WTC11 (cell line): ENCODE measurements at regions not wholly inside any gene's neighbourhood (a gene's known extent, or its start where the extent isn't known, plus 50 kb on each side); places are given as distances from the start of the nearest gene placed in this dataset.

Experiments
- ETV6 ChIP-seq: sonication (generic); formaldehyde crosslinking; IDR thresholded peaks from 2 replicates; pipeline ENCODE4 v1.8.1; 2022; ENCODE audit warnings: mild to moderate bottlenecking, missing genetic modification reagents
- FOXK1 ChIP-seq: sonication (generic); formaldehyde crosslinking; IDR thresholded peaks from 2 replicates; pipeline ENCODE4 v1.8.0; 2022; ENCODE audit warnings: mild to moderate bottlenecking, moderate library complexity, missing genetic modification reagents
- ZNF263 ChIP-seq: sonication (generic); formaldehyde crosslinking; IDR thresholded peaks from 2 replicates; pipeline ENCODE4 v1.8.1; 2022; ENCODE audit warnings: low read depth, mild to moderate bottlenecking, moderate library complexity, missing genetic modification reagents
- TF ChIP-seq, protein P1 (sequence below): sonication (generic); formaldehyde crosslinking; IDR thresholded peaks from 2 replicates; pipeline ENCODE4 v1.8.0; 2022; ENCODE audit warnings: mild to moderate bottlenecking, missing genetic modification reagents
- TF ChIP-seq, protein P2 (sequence below): fragments of 200-600 bp; IDR thresholded peaks from 2 replicates; pipeline ENCODE4 v1.8.0; 2022; ENCODE audit warnings: antibody characterized with exemption
- TF ChIP-seq, protein P3 (sequence below): sonication (generic); formaldehyde crosslinking; IDR thresholded peaks from 2 replicates; pipeline ENCODE4 v1.8.1; 2023; ENCODE audit warnings: mild to moderate bottlenecking, missing genetic modification reagents, borderline replicate concordance
- TF ChIP-seq, protein P4 (sequence below): sonication (generic); formaldehyde crosslinking; IDR thresholded peaks from 2 replicates; pipeline ENCODE4 v1.8.1; 2023; ENCODE audit warnings: mild to moderate bottlenecking, moderate library complexity, missing genetic modification reagents
- TF ChIP-seq, protein P5 (sequence below): sonication (generic); formaldehyde crosslinking; IDR thresholded peaks from 2 replicates; pipeline ENCODE4 v1.8.0; 2023; ENCODE audit warnings: missing genetic modification reagents, mild to moderate bottlenecking, borderline replicate concordance

DNA sequence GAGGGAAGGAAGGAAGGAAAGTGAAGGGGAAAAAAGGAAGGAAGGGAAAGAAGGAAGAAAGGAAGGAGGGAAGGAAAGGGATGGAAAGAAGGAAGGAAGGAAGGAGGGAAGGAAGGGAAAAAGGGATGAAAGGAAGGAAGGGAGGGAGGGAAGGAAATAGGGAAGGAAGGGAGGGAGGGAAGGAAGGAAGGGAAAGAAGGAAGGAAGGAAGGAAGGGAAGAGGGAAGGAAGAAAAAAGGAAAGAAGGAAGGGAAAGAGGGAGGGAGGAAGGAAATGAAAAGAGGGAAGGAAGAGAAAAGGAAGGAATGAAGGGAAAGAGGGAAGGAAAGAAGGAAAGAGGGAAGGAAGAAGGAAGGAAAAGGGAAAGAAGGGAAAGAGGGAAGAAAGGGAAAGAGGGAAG lies 136.9 kb downstream of the BARX1 start:
- TF ChIP-seq, protein P1, sequence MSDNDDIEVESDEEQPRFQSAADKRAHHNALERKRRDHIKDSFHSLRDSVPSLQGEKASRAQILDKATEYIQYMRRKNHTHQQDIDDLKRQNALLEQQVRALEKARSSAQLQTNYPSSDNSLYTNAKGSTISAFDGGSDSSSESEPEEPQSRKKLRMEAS (CRISPR knock-in tag) = no peak
- TF ChIP-seq, protein P2, sequence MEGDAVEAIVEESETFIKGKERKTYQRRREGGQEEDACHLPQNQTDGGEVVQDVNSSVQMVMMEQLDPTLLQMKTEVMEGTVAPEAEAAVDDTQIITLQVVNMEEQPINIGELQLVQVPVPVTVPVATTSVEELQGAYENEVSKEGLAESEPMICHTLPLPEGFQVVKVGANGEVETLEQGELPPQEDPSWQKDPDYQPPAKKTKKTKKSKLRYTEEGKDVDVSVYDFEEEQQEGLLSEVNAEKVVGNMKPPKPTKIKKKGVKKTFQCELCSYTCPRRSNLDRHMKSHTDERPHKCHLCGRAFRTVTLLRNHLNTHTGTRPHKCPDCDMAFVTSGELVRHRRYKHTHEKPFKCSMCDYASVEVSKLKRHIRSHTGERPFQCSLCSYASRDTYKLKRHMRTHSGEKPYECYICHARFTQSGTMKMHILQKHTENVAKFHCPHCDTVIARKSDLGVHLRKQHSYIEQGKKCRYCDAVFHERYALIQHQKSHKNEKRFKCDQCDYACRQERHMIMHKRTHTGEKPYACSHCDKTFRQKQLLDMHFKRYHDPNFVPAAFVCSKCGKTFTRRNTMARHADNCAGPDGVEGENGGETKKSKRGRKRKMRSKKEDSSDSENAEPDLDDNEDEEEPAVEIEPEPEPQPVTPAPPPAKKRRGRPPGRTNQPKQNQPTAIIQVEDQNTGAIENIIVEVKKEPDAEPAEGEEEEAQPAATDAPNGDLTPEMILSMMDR = no peak
- TF ChIP-seq ZNF263 (CRISPR knock-in tag) = no peak
- TF ChIP-seq, protein P3, sequence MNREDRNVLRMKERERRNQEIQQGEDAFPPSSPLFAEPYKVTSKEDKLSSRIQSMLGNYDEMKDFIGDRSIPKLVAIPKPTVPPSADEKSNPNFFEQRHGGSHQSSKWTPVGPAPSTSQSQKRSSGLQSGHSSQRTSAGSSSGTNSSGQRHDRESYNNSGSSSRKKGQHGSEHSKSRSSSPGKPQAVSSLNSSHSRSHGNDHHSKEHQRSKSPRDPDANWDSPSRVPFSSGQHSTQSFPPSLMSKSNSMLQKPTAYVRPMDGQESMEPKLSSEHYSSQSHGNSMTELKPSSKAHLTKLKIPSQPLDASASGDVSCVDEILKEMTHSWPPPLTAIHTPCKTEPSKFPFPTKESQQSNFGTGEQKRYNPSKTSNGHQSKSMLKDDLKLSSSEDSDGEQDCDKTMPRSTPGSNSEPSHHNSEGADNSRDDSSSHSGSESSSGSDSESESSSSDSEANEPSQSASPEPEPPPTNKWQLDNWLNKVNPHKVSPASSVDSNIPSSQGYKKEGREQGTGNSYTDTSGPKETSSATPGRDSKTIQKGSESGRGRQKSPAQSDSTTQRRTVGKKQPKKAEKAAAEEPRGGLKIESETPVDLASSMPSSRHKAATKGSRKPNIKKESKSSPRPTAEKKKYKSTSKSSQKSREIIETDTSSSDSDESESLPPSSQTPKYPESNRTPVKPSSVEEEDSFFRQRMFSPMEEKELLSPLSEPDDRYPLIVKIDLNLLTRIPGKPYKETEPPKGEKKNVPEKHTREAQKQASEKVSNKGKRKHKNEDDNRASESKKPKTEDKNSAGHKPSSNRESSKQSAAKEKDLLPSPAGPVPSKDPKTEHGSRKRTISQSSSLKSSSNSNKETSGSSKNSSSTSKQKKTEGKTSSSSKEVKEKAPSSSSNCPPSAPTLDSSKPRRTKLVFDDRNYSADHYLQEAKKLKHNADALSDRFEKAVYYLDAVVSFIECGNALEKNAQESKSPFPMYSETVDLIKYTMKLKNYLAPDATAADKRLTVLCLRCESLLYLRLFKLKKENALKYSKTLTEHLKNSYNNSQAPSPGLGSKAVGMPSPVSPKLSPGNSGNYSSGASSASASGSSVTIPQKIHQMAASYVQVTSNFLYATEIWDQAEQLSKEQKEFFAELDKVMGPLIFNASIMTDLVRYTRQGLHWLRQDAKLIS (CRISPR knock-in tag) = no peak
- TF ChIP-seq, protein P4, sequence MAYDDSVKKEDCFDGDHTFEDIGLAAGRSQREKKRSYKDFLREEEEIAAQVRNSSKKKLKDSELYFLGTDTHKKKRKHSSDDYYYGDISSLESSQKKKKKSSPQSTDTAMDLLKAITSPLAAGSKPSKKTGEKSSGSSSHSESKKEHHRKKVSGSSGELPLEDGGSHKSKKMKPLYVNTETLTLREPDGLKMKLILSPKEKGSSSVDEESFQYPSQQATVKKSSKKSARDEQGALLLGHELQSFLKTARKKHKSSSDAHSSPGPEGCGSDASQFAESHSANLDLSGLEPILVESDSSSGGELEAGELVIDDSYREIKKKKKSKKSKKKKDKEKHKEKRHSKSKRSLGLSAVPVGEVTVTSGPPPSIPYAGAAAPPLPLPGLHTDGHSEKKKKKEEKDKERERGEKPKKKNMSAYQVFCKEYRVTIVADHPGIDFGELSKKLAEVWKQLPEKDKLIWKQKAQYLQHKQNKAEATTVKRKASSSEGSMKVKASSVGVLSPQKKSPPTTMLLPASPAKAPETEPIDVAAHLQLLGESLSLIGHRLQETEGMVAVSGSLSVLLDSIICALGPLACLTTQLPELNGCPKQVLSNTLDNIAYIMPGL (CRISPR knock-in tag) = no peak
- TF ChIP-seq, protein P5, sequence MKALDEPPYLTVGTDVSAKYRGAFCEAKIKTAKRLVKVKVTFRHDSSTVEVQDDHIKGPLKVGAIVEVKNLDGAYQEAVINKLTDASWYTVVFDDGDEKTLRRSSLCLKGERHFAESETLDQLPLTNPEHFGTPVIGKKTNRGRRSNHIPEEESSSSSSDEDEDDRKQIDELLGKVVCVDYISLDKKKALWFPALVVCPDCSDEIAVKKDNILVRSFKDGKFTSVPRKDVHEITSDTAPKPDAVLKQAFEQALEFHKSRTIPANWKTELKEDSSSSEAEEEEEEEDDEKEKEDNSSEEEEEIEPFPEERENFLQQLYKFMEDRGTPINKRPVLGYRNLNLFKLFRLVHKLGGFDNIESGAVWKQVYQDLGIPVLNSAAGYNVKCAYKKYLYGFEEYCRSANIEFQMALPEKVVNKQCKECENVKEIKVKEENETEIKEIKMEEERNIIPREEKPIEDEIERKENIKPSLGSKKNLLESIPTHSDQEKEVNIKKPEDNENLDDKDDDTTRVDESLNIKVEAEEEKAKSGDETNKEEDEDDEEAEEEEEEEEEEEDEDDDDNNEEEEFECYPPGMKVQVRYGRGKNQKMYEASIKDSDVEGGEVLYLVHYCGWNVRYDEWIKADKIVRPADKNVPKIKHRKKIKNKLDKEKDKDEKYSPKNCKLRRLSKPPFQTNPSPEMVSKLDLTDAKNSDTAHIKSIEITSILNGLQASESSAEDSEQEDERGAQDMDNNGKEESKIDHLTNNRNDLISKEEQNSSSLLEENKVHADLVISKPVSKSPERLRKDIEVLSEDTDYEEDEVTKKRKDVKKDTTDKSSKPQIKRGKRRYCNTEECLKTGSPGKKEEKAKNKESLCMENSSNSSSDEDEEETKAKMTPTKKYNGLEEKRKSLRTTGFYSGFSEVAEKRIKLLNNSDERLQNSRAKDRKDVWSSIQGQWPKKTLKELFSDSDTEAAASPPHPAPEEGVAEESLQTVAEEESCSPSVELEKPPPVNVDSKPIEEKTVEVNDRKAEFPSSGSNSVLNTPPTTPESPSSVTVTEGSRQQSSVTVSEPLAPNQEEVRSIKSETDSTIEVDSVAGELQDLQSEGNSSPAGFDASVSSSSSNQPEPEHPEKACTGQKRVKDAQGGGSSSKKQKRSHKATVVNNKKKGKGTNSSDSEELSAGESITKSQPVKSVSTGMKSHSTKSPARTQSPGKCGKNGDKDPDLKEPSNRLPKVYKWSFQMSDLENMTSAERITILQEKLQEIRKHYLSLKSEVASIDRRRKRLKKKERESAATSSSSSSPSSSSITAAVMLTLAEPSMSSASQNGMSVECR (CRISPR knock-in tag) = no peak
- TF ChIP-seq FOXK1 (CRISPR knock-in tag) = no peak
- TF ChIP-seq ETV6 (CRISPR knock-in tag) = no peak
